Fibroblast of villous mesenchyme (primary cell): ENCODE measurements at regions not wholly inside any gene's neighbourhood (a gene's known extent, or its start where the extent isn't known, plus 50 kb on each side); places are given as distances from the start of the nearest gene placed in this dataset.

Experiments used
- DNase-seq: peaks from one replicate; pipeline ENCODE4 v3.0.0-alpha.2; 2010; ENCODE audit warnings: low read depth
- H3K4me3 ChIP-seq: 2 replicates; pipeline ENCODE4 v1.5.1; 2011; ENCODE audit warnings: low read depth, mild to moderate bottlenecking, low read length
- CTCF ChIP-seq: IDR thresholded peaks from 2 replicates; pipeline ENCODE4 v1.5.1; 2012; ENCODE audit warnings: low read depth, mild to moderate bottlenecking, low read length; ENCODE audit not compliant: insufficient read depth

GRCh38 chr1:94636624-94637023 lies 95.1 kb upstream of the F3 start:
- DNase-seq = peak; percentile 95
- no peak for TF ChIP-seq CTCF
- H3K4me3 ChIP-seq = no peak overlapping the region

- no peak for TF ChIP-seq CTCF
- no peak for DNase-seq
- H3K4me3 ChIP-seq = no peak overlapping the region
Observed at GRCh38 chr1:94636100-94636499, 94.5 kb upstream of the F3 start.

- peak; percentile 96 for DNase-seq
- H3K4me3 ChIP-seq = no peak overlapping the region
Observed at GRCh38 chr1:94634977-94635416, 93.4 kb upstream of the F3 start.

GRCh38 chr1:94633051-94633450 lies 91.5 kb upstream of the F3 start:
- DNase-seq = peak; percentile 96
- no peak for TF ChIP-seq CTCF
- H3K4me3 ChIP-seq = no peak overlapping the region

More at GRCh38 chr1:94634977-94635416, 93.4 kb upstream of the F3 start:
- peak; percentile 46 for TF ChIP-seq CTCF

- peak; percentile 75 for DNase-seq
- H3K4me3 ChIP-seq = no peak overlapping the region
- TF ChIP-seq CTCF = no peak
Observed at GRCh38 chr1:94629259-94630181, 88.0 kb upstream of the F3 start.

GRCh38 chr1:94628499-94628843 lies 86.9 kb upstream of the F3 start:
- no peak for TF ChIP-seq CTCF
- DNase-seq = no peak
- no peak overlapping the region for H3K4me3 ChIP-seq
